ENCODE measurements at regions not wholly inside any gene's neighbourhood (a gene's known extent, or its start where the extent isn't known, plus 50 kb on each side); places are given as distances from the start of the nearest gene placed in this dataset.
"Not testable (repeated sequence)": the region's sequence is repeated elsewhere in the genome, so short reads cannot be mapped to it uniquely, and the experiment has no call there.

DNA sequence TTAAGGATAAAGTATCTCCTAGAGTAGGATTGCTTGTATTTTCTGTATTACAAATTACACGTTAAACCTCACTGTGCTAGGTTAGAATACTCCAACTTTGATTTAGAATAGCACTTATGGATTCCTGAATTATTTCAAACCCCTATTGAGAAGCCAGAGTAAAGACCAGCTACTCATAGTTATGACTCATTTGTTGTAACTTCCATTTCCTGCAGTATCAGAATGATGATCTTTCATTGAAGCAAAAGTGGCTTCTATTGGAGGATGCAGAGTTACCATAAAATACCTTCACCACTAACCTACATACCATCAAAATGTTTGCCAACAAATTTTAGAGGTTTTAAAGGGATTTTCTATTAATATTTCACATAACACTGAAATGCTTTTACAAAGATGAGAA, 1322.7 kb upstream of the ALCAM start:
- TF ChIP-seq POLR2A (IDR thresholded peaks at IDR 0.05; ENCODE audit: low read length) (no peak), GATA1 (IDR thresholded peaks at IDR 0.05; ENCODE audit: low read depth, low read length) (no peak)
- DNase-seq: no peak

DNA sequence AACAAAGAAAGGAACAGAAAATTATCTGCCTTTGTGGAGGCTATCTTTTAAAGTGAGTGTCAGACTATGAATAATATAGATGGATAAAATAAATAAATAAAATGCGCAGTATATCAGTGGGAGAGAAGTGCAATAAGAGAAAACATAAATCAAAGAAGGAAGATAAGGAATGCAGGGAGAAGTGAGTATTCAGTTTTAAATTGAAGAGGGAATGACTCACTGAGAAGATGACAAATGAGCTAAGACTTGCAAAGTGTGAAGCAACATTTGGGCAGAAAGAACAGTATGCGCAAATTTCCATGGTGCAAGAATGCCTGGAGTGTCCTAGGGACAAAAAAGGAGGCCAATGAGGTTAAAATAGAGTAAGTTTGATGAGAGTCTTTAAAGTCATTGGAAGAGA, 1300.1 kb upstream of the ALCAM start:
- no peak for TF ChIP-seq POLR2A (IDR thresholded peaks at IDR 0.05; ENCODE audit: low read length)
- no peak for TF ChIP-seq GATA1 (IDR thresholded peaks at IDR 0.05; ENCODE audit: low read depth, low read length)
- DNase-seq: no peak

DNA sequence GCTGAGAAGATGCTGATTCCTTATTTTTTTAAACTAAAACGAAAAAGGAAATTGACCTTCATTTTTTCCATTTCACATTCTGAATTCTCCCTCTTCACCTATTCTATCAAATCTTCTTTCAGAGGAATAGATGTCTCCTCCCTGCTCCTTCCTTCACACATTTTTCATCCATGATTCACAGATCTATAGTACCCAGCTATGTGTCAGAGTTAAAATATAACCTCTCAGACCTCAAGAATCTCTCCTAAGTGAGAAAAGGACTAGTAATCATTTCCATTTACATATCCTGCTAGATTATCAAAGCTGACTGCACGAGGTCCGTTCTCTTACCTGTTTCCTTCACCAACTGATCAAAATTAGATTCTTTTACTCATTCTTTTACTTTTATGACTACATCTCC, 1297.6 kb upstream of the ALCAM start:
- TF ChIP-seq GATA1 (IDR thresholded peaks at IDR 0.05; ENCODE audit: low read depth, low read length) (no peak), POLR2A (IDR thresholded peaks at IDR 0.05; ENCODE audit: low read length) (no peak)
- no peak for DNase-seq

DNA sequence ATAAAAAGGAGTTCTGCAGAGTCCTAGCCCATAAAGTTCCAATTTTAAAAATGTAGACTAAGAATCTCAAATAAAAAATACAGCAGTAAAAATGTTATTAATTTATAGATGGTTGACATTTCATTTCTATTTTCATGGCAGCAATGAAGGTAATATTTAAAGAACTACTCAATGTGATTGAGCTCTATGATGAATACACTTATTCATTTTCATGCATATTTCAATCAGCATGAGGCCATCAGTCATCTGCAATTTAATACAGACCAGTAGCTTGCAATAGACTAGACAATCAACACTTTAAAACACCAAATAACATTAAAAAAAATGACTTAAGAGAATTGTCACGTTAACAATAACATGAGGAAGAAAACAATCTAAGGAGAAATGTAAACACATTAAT, 1295.8 kb upstream of the ALCAM start:
- no peak for DNase-seq
- TF ChIP-seq GATA1 (IDR thresholded peaks at IDR 0.05; ENCODE audit: low read depth, low read length): no peak
- no peak for TF ChIP-seq POLR2A (IDR thresholded peaks at IDR 0.05; ENCODE audit: low read length)

DNA sequence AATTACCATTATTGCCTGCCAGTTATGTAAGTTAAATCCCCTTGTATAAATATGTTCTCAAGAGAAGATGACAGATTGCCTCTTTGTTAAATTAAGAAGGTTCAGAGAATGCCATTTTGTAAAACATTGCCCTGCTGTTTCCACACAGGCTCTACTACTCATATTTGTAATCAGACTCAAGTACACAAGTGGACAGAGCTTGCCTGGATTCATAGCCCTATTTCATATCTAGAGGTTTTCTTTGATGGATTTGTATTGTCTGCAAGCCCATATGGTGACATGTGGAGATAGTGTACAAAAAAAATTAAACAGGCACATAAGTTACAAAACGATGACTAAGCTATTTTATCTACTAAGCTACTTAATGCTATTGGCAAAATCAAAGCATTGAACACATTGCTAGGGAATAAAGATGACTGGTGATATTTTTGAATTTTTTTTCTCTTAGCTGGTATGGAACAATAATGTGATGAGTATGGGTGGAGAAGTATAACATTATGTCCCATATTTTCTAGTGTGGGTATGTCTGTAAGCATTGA, 1286.6 kb upstream of the ALCAM start:
- DNase-seq: no peak
- TF ChIP-seq POLR2A (IDR thresholded peaks at IDR 0.05; ENCODE audit: low read length): no peak
- no peak for TF ChIP-seq GATA1 (IDR thresholded peaks at IDR 0.05; ENCODE audit: low read depth, low read length)

DNA sequence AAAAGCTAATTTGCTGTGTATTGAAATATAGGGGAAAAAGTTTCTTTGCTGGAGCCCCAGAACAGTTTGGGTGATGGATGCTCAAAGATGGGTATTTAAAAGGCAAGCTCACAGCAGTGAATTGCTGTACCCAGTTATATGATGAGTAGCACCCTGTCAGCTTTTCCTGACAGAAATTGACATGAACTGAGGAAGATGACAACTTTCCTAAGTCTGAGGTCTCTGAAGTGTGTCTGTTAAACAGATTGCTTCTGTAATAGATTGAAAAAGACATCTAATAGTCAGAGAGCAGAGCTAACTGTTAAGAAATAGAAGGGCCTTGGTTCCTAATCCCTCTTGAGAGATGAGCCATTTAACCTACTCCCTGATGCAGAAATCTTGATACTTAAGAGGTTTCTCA, 1278.0 kb upstream of the ALCAM start:
- no peak for TF ChIP-seq POLR2A (IDR thresholded peaks at IDR 0.05; ENCODE audit: low read length)
- no peak for TF ChIP-seq GATA1 (IDR thresholded peaks at IDR 0.05; ENCODE audit: low read depth, low read length)
- no peak for DNase-seq

DNA sequence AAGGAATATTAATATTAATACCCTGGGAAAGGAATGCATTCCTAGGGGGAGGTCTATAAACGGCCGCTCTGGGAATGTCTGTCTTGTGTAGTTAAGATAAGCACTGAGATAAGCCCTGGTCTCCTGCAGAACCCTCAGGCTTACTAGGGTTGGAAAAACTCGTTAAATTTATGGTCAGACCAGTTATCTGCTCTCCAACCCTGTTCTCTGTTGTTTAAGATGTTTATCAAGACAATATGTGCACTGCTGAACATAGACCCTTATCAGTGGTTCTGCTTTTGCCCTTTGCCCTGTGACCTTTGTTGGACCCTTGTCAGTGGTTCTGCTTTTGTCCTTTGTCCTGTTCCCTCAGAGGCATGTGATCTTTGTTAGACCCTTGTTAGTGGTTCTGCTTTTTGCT, 1276.7 kb upstream of the ALCAM start:
- not testable (repeated sequence) for DNase-seq

DNA sequence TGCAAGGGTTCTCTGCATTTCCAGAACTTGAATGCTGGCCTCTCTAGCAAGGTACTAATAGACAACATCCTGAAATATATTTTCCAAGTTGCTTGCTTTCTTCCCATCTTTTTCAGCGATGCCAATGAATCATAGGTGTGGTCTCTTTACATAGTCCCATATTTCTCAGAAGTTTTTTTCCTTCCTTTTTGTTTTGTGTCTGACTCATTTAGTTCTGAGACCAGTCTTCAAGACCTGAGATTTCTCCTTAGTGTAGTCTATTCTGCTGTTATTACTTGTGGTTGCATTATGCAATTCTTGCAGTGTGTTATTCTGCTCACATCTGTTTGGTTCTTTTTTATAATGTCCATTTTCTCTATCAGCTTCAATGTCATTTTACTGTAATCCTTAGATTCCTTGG, 1265.0 kb upstream of the ALCAM start:
- no peak for DNase-seq
- TF ChIP-seq GATA1 (IDR thresholded peaks at IDR 0.05; ENCODE audit: low read depth, low read length) (no peak), POLR2A (IDR thresholded peaks at IDR 0.05; ENCODE audit: low read length) (no peak)

DNA sequence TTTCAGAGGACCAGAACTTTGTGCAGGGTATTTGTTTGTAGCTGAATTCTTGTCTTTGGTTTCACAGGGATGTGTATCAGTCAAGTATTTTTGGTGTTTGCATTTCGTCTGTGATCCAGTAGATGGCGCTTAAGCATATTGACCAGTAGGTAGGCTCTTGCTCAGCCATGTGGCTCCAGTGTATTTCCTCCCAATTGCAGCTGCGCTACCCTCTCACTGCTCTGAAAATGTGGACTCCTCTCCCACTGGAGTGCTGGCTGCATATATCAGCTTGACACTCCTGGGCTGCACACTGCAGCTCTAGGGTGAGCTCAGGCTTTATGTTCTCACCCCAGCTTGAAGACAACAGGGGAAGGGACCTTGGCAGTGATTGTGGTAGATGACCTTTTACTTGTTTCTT, 1264.3 kb upstream of the ALCAM start:
- peak; percentile 4 to 9 for DNase-seq
- TF ChIP-seq POLR2A (IDR thresholded peaks at IDR 0.05; ENCODE audit: low read length) (no peak), GATA1 (IDR thresholded peaks at IDR 0.05; ENCODE audit: low read depth, low read length) (no peak)

DNA sequence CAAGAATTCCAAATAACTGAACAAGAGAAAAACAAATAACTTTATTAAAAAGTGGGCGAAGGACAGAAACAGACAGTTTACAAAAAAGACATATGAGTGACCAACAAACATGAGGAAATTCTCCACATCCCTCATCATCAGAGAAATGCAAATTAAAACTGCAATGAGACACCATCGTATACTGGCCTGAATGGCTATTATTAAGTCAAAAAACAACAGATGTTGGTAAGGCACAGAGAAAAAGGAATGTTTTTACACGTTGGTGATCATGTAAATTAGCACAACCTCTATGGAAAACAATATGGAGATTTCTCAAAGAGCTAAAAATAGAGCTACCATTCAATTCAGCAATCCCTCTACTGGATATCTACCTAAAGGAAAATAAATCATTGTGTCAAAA, 1260.4 kb upstream of the ALCAM start:
- TF ChIP-seq GATA1 (IDR thresholded peaks at IDR 0.05; ENCODE audit: low read depth, low read length) (no peak), POLR2A (IDR thresholded peaks at IDR 0.05; ENCODE audit: low read length) (no peak)
- no peak for DNase-seq

DNA sequence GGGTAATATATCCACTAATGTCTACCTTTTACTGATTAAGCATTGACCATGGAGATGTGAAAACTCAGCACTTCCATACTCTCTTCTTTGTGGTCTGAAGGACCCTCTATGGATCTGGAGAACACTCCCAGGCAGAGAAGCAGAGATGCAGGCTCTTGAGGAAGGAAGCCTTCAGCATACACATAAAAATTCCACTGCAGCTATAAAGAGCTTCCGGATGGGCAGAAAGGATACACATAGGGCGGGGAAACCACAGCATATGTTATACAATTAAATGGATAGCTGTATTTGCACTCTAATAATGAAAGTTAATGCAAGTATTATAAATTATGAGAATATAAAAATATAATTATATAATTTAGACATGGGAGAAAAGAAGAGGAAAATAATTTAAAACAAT, 1258.2 kb upstream of the ALCAM start:
- no peak for TF ChIP-seq GATA1 (IDR thresholded peaks at IDR 0.05; ENCODE audit: low read depth, low read length)
- no peak for TF ChIP-seq POLR2A (IDR thresholded peaks at IDR 0.05; ENCODE audit: low read length)
- DNase-seq: no peak

DNA sequence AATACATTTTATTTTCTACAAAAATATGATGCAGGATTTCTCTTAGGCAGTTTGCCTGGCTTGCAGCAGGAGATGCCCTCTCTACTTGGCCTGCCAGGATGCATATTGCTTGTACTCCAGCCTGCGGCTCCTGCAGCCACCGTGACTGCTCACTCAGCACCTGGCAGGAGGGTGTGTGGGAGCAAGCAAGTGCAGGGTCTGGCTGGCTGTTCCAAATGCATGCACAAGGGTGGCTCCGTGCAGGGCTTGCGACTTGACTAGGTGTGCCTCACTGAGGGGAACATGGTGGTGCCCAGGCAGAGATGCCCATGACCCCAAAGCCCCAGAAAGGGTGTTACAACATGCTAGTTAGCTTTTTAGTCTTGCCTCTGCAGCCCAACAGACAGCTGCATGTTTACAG, 1240.2 kb upstream of the ALCAM start:
- DNase-seq: no peak
- TF ChIP-seq GATA1 (IDR thresholded peaks at IDR 0.05; ENCODE audit: low read depth, low read length) (no peak), POLR2A (IDR thresholded peaks at IDR 0.05; ENCODE audit: low read length) (no peak)

DNA sequence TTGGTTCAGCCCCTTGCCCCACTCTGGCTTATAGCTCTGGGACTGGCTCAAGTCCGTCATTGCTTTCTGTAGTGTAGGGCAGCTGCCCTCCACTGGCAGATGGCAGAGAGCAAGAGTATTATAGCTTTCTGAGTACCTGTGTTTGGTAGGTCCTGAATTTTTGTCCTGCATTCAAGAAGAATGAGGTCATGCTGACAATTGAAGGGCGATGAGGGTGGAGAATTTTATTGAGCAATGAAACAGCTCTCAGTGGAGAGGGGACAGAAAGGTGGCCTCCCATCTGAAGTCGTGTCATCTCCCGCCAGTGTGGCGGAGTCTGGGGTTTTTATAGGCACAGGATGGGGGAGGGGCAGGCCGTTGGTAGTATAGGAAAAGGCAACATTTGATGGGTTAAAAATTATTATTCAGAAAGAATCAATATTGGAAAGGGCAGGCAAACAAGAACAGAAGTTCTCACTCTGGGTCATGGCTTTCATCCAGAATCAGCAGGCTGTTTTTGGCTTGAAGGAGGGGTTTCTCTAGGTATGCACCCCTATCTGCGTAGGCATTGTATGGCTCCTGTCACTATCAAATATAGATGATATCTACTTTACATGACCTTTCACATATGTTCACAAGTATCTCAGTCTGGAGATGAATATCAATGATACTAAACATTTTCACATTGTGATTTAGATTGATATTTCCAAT, 1239.7 kb upstream of the ALCAM start:
- TF ChIP-seq GATA1 (IDR thresholded peaks at IDR 0.05; ENCODE audit: low read depth, low read length) (no peak), POLR2A (IDR thresholded peaks at IDR 0.05; ENCODE audit: low read length) (no peak)
- DNase-seq: no peak

DNA sequence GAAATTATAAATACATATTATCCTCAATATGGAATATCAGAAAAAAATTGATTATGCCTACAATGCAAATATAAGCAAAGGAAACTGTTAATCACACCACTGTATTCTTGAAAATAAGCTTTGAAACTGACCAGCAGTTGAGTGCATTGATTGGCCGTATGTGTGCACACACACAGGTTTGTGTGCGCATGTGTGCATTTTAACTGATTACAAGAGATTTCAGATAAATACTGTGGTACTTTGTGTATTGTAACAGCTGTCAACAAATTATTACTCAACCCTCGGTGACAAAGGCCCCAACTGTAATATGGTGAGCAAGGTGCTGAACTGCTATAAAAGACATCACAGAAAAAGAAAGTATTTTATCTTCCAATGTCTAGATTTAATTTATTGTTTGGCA, 1238.9 kb upstream of the ALCAM start:
- no peak for TF ChIP-seq POLR2A (IDR thresholded peaks at IDR 0.05; ENCODE audit: low read length)
- TF ChIP-seq GATA1 (IDR thresholded peaks at IDR 0.05; ENCODE audit: low read depth, low read length): no peak
- no peak for DNase-seq

DNA sequence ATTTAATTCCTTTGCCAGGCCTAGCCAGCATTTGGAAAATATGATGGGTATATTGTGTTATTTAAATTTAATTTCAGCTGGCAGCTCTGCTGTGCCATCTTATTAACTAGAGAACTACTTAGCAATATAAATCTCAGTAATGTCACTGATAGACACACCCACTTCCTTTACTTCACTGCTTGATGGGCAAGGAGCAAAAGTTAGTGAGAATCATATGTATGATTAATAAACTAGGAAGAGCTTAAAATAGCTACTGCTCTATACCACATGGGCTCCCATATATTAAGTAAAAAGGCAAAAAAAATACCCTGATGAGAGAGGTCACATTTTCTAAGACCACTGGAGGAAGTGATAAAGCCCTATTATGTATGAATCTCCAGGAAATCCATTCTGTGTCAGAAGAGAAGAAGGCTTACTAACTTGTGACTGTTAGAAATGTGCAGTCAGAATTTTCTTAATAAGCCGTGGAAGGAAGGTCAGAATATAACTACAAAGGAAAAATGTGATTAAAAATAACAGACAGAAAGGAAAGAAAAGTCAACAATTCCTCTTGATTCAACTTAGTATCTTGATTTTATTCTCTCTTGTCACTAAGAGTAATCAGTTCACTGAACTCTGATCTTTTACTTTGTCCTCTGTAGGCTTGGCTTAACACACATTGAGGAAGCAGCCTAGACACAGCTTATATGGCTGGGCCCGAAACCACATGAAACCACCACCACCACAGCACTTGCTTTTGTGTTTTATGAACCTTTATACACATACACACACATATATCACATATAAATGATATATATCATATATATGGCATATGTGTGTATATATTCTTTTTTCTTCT, 1233.9 kb upstream of the ALCAM start:
- DNase-seq: no peak

More for the DNA sequence above, 1233.9 kb upstream of the ALCAM start:
- TF ChIP-seq POLR2A (IDR thresholded peaks at IDR 0.05; ENCODE audit: low read length) (no peak), GATA1 (IDR thresholded peaks at IDR 0.05; ENCODE audit: low read depth, low read length) (no peak)
